Calu3 (cell line): ENCODE measurements at regions not wholly inside any gene's neighbourhood (a gene's known extent, or its start where the extent isn't known, plus 50 kb on each side); places are given as distances from the start of the nearest gene placed in this dataset.

Experiments used
- BruUV-seq: library from RNA; stranded (reverse); fragments of 400-500 nt; replicated peaks from 2 replicates; lab custom pipeline; 2021; lab: Mats Ljungman, UMichigan
- CTCF ChIA-PET: fragments of 300-600 bp; sonication (Branson Sonifier 250); formaldehyde crosslinking; loops from one replicate; lab custom pipeline; 2022; ENCODE audit warnings: antibody characterized with exemption; lab: Charles Lee
- DNase-seq: peaks from one replicate; pipeline ENCODE4 v3.0.0; 2022
- H3K27ac Mint-ChIP-seq: one replicate; pipeline ENCODE4 v1.8.0; 2022; ENCODE audit warnings: mixed read lengths; ENCODE audit not compliant: unreplicated experiment
- H3K27me3 Mint-ChIP-seq: one replicate; pipeline ENCODE4 v1.8.0; 2022; ENCODE audit warnings: mixed read lengths; ENCODE audit not compliant: unreplicated experiment
- H3K36me3 Mint-ChIP-seq: one replicate; pipeline ENCODE4 v1.8.0; 2022; ENCODE audit warnings: mild to moderate bottlenecking, moderate library complexity, mixed read lengths; ENCODE audit not compliant: insufficient read depth, unreplicated experiment
- H3K4me1 Mint-ChIP-seq: one replicate; pipeline ENCODE4 v1.8.0; 2022; ENCODE audit warnings: mild to moderate bottlenecking, low read depth, mixed read lengths; ENCODE audit not compliant: unreplicated experiment
- H3K4me3 Mint-ChIP-seq: one replicate; pipeline ENCODE4 v1.8.0; 2022; ENCODE audit warnings: mild to moderate bottlenecking, low read depth, moderate library complexity, mixed read lengths; ENCODE audit not compliant: unreplicated experiment
- H3K9me3 Mint-ChIP-seq: one replicate; pipeline ENCODE4 v1.8.0; 2022; ENCODE audit warnings: low read depth, mixed read lengths; ENCODE audit not compliant: unreplicated experiment
- CTCF ChIP-seq: fragments of 200-600 bp; IDR thresholded peaks from one replicate; pipeline ENCODE4 v1.8.0; 2022; ENCODE audit warnings: antibody characterized with exemption; ENCODE audit not compliant: unreplicated experiment
- intact Hi-C: fragments of 100-400 bp; cut with micrococcal nuclease; formaldehyde crosslinking; loops from one replicate; pipeline ENCODE4 v1.10.0; 2022; ENCODE audit not compliant: unreplicated experiment

- H3K27ac Mint-ChIP-seq, result no peak overlapping the region
- H3K36me3 Mint-ChIP-seq, result no peaks in the 10 kb centered on the region
- CTCF ChIA-PET, result no interaction called here
- DNase-seq, result no peak
- H3K27me3 Mint-ChIP-seq, result no peaks in the 10 kb centered on the region
- H3K9me3 Mint-ChIP-seq, result peaks cover 8% of the 10 kb centered on the region
- BruUV-seq, result no TSS peak
- intact Hi-C loops, result no loop called here
- no peaks in the 10 kb centered on the region for H3K4me1 Mint-ChIP-seq
- no peak for TF ChIP-seq CTCF
- no peak overlapping the region for H3K4me3 Mint-ChIP-seq
Observed at GRCh38 chr4:29558789-29559188, 1161.4 kb upstream of the PCDH7 start.

- Mint-ChIP-seq H3K4me3 (no peak overlapping the region), H3K9me3 (peaks cover 10% of the 10 kb centered on the region), H3K27me3 (no peaks in the 10 kb centered on the region), H3K4me1 (no peaks in the 10 kb centered on the region), H3K27ac (no peak overlapping the region), H3K36me3 (no peaks in the 10 kb centered on the region)
- CTCF ChIA-PET, result no interaction called here
- intact Hi-C loops, result no loop called here
- no peak for DNase-seq
- no peak for TF ChIP-seq CTCF
- BruUV-seq, result no TSS peak
Observed at GRCh38 chr4:29559286-29559685, 1160.9 kb upstream of the PCDH7 start.

GRCh38 chr4:29560452-29560851 lies 1159.7 kb upstream of the PCDH7 start:
- no TSS peak for BruUV-seq
- intact Hi-C loops, result no loop called here
- H3K36me3 Mint-ChIP-seq, result no peaks in the 10 kb centered on the region

GRCh38 chr4:29565256-29565655 lies 1154.9 kb upstream of the PCDH7 start:
- Mint-ChIP-seq H3K4me1 (no peaks in the 10 kb centered on the region), H3K9me3 (peaks cover 8% of the 10 kb centered on the region), H3K36me3 (no peaks in the 10 kb centered on the region), H3K27ac (no peak overlapping the region), H3K4me3 (no peak overlapping the region), H3K27me3 (no peaks in the 10 kb centered on the region)
- CTCF ChIA-PET, result no interaction called here
- BruUV-seq, result no TSS peak
- intact Hi-C loops, result no loop called here
- no peak for DNase-seq
- TF ChIP-seq CTCF, result no peak

More at GRCh38 chr4:29560452-29560851, 1159.7 kb upstream of the PCDH7 start:
- no peak for DNase-seq
- H3K27ac Mint-ChIP-seq, result no peak overlapping the region
- H3K9me3 Mint-ChIP-seq, result peaks cover 15% of the 10 kb centered on the region
- no peak overlapping the region for H3K4me3 Mint-ChIP-seq
- no peaks in the 10 kb centered on the region for H3K27me3 Mint-ChIP-seq
- no peak for TF ChIP-seq CTCF
- CTCF ChIA-PET, result no interaction called here
- no peaks in the 10 kb centered on the region for H3K4me1 Mint-ChIP-seq
